SK-MEL-5 (cell line): ENCODE measurements at regions not wholly inside any gene's neighbourhood (a gene's known extent, or its start where the extent isn't known, plus 50 kb on each side); places are given as distances from the start of the nearest gene placed in this dataset.
A peak's percentile ranks its signal among the peaks of the same experiment; 100 is the strongest.
"Not testable (repeated sequence)": the region's sequence is repeated elsewhere in the genome, so short reads cannot be mapped to it uniquely, and the experiment has no call there.

Experiments
- DNase-seq: peaks from one replicate; pipeline ENCODE4 v3.0.0-alpha.2; 2016; ENCODE audit warnings: low read depth, low spot score
- in situ Hi-C: cut with HindIII; loops from 2 replicates; pipeline ENCODE4 v1.10.0; 2016; ENCODE audit warnings: low sequenced_read_pairs, high pct_unique_total_duplicates, low pct_unique_long_range_greater_than_20kb

DNA sequence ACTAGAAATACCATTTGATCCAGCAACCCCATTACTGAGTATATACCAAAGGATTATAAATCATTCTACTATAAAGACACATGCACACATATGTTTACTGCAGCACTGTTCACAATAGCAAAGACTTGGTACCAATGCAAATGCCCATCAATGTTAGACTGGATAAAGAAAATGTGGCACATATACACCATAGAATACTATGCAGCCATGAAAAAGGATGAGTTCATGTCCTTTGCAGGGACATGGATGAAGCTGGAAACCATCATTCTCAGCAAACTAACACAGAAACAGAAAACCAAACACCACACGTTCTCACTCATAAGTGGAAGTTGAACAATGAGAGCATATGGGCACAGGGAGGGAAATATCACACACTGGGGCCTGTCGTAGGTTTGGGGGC, 106.0 kb downstream of the SPATA18 start:
- in situ Hi-C loops, DNase-seq: not testable (repeated sequence)

DNA sequence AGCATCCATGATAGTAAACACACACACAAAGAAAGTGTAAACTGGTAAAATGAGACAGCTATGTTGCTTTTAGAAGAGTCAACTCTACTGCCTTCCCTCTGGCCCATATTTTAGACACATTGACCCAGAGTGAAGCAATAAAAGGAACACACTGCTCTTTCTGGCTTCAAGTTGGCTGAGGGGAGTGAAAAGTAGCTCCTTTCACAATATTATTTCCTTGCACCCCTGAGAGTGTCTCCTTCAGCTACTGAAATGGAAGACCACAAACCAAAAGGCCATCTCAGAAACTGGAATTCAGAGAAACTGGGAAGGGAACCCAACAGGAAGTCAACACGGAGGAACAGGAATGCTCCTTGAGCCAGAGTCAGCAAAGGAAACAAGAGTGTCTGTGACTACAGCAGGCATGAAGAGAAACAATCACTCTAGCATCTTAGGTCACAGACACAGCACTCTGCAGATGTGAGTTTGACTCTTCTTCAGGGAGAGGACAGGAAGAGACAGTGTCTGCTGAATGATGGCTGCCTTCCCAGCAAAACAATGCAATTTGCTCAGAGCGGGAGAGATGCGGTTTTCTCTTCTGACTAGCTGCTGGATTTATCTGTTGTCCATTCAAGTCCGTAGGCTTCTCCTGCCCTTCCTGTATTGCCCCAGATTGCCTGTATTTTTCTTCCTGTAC, 106.7 kb downstream of the SPATA18 start:
- in situ Hi-C loops = no loop called here
- DNase-seq = no peak

DNA sequence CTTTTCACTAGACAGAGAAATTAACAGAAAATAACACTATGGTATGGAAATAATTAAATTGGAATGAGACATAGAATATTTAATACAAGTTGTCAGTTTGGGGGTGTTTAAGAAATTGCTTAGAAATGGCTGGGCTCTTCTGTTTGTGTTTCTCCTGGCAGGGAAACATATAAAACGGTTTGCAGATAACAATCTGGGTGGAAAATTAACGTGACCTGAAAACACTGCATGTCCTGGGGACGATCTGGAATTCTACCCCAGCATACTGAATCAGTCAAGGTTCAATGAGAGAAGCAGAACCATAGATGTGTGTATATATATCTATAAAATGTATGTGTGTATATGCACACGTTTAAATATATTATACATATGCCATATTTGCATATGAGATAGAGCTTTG, 109.8 kb downstream of the SPATA18 start:
- no peak for DNase-seq
- in situ Hi-C loops = no loop called here

DNA sequence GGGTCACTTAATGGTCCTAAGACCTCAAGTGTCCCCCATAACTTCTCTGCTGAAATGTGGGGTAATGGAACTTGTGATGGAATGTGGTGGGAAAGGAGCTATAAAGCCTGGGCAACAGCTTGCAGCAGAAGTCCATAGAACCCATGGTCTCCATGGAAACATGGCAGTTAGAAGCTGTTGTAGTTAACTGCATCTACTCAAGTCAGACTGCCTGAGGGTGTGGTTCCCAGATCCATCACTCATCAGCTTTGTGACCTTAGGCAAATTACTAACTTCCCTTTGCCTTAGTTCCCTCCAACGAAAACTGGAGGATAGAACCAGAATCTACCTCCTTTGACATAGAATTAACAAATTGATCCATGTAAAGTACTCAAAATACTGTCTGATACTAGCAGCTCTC, 113.0 kb downstream of the SPATA18 start:
- DNase-seq = no peak
- in situ Hi-C loops = no loop called here

DNA sequence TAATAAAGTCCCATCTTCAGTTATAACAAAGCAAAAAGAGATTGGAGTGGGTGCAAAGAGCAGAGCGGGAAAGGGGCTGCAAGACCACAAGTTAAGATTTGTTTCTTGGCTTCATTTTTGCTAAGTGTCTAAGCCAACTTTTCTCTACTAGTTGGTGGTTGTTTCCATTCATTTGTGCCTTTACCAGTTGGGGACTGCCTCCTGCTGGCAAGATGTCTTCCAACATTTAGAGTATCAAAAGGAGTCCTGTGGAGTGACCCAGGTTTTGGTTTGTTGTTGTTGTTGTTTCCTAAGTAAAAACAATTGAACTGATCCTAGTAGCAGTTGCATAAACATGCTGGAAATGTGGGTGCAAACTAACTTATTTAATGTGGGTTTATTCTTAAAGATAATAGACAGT, 121.1 kb downstream of the SPATA18 start:
- in situ Hi-C loops = no loop called here

DNA sequence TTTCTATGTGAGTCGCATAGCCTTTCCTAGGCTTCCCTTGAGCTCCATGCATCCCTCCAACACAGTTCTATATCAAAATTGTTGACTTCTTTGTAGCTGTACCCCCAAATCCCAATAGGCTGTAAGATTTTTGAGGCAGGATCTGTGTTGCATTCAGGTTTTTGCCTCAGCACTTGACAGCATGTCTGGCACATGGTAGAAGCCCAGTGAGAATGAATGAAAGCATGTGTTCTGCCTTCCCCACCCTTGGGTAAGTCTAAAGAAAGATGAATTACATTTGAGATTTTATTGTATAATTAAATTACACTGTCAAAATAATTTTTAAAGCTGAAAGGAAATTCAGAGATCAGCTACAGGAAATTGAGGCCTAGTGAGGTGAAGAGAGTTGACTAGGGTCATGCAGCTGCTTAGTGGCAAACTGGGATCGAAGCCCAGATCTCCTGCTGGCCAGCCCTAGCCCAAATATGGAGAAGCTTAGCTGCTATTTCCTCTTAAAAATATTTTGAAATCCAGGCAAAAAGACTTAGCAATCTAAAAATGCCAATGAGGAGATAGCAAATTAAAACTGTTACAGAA, 122.5 kb downstream of the SPATA18 start:
- in situ Hi-C loops = no loop called here
- no peak for DNase-seq

More for the DNA sequence above, 121.1 kb downstream of the SPATA18 start:
- DNase-seq = peak; percentile 38

DNA sequence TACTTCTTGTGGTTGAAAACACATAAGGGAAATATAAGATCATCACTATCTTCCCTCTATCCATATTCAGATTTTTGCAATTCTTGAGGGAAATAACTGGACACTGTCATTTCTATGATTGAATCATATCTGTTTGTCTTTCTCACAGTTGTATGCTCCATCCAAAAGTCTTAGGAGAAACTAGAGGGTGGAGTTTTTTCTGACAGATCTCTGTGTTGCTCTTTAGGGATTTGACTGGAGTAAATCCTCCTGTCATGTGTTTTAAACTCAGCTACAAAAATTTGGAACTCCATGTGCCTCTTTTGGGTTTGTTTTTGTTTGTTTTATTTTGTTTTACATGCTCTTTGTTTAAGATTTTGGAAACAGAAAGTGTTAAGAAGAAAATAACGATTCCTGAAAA, 136.5 kb downstream of the SPATA18 start:
- DNase-seq = no peak
- in situ Hi-C loops = no loop called here

DNA sequence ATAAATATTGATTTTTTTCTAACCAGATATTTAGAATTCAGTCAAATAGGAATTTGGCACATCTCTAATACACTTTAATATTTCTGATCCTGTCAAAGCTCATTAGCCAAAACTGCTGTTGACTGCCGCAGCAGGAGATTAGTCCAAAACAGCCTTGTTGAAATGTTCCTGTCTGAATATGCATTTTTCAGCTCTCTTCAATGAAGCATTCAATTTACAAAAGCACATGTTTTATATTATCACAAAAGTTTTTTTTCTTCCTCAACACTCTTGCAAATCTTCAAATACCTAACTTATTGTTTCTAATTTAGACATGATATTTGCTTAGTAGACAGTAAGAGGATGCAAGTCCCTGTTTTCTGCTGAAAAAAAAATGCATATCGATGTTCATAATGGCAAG, 140.9 kb downstream of the SPATA18 start:
- DNase-seq = no peak
- in situ Hi-C loops = no loop called here

DNA sequence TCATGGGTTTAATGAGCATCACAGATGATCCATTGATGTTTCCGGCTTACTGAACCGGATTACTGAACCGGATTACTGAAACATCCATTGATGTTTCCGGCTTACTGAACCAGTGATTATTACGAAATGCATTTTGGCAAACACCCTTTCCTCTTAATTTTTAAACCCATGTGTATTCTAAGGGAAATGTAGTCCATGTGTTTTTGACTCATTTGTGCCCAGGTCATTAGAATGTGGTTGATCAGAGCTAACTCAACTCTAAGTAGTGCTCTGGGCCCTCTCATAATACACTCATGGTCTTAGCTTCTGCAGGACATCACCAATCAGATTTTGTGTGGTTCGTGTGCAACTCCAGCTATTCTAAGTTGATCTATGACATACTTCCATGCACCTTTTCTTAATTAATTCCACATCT, 141.6 kb downstream of the SPATA18 start:
- no peak for DNase-seq

DNA sequence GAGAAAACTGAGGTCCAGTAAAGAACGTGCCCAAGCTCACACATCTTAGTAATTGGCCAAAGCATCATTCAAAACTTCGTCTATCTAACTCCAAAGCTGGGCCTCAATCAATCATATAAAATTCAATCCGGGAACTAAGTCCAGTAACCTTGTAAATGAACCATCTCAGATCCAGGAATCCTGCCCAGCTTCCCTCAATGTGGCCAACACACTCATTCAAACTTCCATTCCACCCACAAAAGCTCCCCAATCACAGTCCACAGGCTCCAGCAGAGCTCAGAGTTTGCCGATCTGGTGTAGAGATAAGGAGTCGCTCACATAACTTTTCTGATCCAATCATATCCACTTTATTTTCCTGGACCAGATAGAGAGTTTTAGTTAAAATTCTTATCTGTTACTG, 144.8 kb downstream of the SPATA18 start:
- DNase-seq = no peak
- in situ Hi-C loops = no loop called here

More for the DNA sequence above, 141.6 kb downstream of the SPATA18 start:
- in situ Hi-C loops = no loop called here

DNA sequence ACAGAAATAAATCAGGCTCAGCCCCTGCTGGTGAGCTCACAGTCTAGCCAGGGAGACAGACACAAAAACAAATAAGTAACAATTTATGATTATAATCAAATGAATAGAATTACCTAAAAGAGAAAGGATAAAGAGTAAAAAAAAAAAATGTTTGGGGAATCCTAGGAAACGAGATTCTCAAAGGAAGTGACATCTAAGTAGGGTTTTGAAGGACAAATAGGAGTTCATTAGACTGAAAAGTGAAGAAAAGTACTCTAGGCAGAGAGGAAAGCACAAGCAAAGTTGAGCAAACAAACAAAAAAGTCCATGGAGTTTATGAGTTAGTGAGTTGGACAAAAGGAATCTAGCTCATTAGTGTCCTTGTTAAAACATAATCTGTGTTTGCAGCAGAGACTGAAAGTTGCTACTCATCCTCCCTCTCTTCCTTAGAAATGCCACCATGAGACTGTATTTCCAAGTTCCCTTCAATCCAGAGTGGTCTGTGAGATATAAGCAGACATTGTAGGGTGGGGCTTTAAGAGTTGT, 145.6 kb downstream of the SPATA18 start:
- in situ Hi-C loops = no loop called here
- DNase-seq = no peak

DNA sequence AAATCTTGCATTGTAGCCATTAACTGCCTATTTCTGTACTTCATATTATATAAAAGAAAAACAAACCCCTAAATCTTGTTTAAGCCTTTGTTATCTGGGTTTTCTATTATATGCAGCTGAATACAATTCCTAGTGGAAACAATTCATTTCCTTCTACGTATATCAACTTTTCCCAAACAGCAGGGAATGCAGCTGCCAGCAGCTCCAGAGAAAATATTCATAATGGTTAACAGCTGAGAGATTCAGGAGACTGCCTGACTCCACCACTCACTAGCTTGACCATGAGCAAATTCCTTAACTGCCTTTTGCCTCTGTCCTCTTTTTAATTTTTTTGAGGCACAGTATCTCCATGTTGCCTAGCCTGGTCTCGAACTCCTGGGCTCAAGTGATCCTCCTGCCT, 146.2 kb downstream of the SPATA18 start:
- in situ Hi-C loops = no loop called here
- DNase-seq = no peak

DNA sequence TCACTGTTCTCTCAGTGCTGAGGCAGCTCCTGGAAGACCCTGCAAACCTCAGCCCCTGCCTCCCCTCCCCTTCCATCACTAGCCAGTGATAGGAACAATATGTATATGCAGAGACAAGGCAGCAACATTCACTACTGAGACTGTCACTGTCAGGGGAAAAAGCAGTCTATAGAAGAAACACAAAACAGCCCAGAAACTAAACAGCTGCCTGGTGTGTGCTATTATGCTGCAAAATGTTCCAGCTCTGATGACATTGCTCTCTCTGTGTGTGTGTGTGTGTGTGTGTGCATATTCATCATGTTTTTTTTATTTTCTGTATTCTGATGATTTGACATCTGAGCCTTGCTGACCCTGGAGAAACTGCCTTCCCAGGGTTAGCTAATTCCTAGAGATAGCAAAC, 147.2 kb downstream of the SPATA18 start:
- in situ Hi-C loops = no loop called here
- DNase-seq = no peak

DNA sequence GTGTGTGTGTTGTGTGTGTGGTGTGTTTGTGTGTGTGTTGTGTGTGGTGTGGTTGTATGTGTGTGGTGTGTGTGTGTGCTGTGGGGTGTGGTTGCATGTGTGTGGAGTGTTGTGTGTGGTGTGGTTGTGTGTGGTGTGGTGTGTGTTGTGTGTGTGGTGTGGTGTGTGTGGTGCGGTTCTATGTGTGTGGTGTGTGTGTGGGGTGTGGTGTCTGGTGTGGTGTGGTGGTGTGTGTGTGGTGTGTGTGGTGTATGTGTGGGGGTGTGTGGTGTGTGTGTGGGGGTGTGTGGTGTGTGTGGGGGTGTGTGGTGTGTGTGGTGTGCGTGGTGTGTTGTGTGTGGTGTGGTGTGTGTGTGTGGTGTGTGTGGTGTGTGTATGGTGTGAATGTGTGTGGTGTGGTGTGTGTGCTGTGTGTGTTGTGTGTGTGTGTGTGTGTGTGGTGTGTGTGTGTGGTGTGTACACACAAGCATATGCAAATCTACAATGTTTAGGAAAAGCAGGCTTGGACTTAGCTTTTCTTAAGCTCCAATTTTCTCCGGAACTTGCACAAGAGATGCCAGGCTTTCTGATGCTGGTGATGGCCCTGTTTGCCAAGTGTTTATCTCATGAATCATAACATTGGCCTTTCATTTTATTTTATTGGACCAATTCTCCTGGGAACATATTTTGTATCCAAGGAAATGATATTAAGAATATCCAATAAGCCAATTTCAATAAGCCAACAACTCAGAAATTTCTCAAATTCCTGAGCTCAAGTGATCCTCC, 148.7 kb downstream of the SPATA18 start:
- in situ Hi-C loops = no loop called here

DNA sequence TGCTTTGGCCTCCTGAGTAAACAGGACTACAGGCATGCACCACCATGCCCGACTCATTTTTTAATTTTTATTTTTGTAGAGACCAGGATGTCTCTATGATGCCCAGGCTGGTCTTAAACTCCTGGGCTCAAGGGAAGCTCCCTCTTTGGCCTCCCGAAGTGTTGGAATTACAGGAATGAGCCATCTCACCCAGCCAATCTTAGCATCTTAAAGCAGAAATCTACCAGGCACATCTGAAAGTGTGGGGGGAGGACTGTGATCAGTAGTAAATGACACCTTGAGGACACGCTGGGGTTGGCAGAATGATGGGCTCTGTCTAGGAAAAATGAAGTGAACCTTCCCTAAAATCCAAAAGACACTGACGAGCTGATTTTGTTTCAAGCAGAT, 149.2 kb downstream of the SPATA18 start:
- in situ Hi-C loops = no loop called here
- no peak for DNase-seq

More for the DNA sequence above, 148.7 kb downstream of the SPATA18 start:
- peak; percentile 4 for DNase-seq

DNA sequence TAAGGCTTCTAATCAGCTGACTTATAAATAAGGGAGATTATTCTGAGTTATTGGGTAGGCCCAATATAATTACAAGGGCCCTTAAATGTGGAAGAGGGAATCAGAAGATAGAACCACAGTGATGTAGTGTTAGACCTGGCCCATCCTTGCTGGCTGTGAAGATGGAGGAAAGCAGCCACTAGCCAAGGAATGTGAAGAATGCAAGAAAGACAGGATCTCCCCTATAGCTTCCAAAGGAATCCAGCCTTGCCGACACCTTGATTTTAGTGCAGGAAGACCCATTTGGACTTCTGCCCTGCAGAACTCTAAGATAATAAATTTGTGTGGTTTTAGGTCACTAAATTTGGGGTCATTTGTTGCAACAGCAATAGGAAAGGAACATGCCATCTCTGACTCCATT, 150.6 kb downstream of the SPATA18 start:
- in situ Hi-C loops = no loop called here
- no peak for DNase-seq

DNA sequence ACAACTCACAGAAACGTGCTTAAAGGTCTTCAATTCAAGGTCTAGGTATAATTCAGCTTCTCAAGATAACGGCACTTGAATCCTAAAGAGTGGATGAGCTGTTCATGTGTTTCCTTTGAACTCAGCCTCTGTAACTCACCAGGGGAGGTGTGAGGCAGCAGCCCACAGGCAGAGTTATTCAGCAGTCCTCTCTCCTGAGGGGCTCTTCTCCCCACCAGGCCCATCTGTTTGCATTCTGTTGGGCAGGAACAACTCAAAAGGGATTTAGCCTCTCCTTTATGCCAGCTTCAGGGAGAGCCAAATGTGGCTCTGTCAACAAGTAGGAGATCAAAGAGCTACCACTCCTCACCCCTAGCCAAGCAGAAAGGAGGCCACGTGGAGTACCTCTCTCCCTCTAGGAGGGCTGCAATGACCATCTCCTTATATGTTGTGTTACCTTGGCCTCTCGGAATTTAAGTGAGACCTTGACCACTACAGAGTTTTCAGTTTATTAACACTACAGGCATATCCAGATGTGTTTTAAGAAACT, 151.2 kb downstream of the SPATA18 start:
- DNase-seq = no peak
- in situ Hi-C loops = no loop called here

DNA sequence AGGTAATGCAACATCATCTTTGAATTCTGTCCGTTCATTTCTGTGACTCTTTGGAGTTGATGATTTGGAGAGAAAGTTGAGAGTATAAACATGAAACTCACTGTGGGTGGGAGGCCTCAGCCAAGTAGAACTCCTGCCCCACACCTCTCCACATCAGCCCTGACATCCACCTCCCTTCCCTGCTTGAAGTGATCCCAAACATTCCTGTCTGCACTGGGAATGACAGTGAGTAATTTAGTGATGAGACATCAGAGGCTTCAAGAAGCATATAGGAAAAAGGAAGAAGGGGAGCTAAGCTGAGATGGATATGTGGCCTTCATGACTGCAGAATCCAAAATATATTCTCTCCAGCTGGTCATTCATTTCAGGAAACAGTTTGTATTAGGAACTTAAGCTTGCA, 151.8 kb downstream of the SPATA18 start:
- DNase-seq = no peak
- in situ Hi-C loops = no loop called here
